MCF 10A (cell line): ENCODE measurements at regions not wholly inside any gene's neighbourhood (a gene's known extent, or its start where the extent isn't known, plus 50 kb on each side); places are given as distances from the start of the nearest gene placed in this dataset.

Source experiments
- BruUV-seq: library from RNA; stranded (reverse); fragments of 400-500 nt; replicated peaks from 2 replicates; lab custom pipeline; 2021; lab: Mats Ljungman, UMichigan
- CTCF ChIA-PET: fragments of 300-600 bp; sonication (Branson Sonifier 250); formaldehyde crosslinking; extraction: SDS; loops from one replicate; lab custom pipeline; 2021; ENCODE audit warnings: antibody characterized with exemption, inconsistent platforms; lab: Yijun Ruan, JAX
- POLR2A ChIA-PET: fragments of 300-600, 350-650 bp; sonication (Branson Sonifier 250); formaldehyde crosslinking; extraction: SDS; loops from one replicate; lab custom pipeline; 2020; ENCODE audit warnings: antibody characterized with exemption, inconsistent platforms; lab: Yijun Ruan, JAX
- DNase-seq: peaks from one replicate; pipeline ENCODE4 v3.0.0-alpha.2; 2018; ENCODE audit not compliant: unreplicated experiment
- H3K27ac Mint-ChIP-seq: one replicate; pipeline ENCODE4 v1.8.0; 2022; ENCODE audit warnings: mild to moderate bottlenecking, low read depth, mixed read lengths; ENCODE audit not compliant: unreplicated experiment
- H3K27me3 Mint-ChIP-seq: one replicate; pipeline ENCODE4 v1.8.0; 2022; ENCODE audit warnings: mixed read lengths; ENCODE audit not compliant: insufficient read depth, unreplicated experiment
- H3K36me3 Mint-ChIP-seq: one replicate; pipeline ENCODE4 v1.8.0; 2022; ENCODE audit warnings: mild to moderate bottlenecking, moderate library complexity, mixed read lengths; ENCODE audit not compliant: insufficient read depth, unreplicated experiment
- H3K4me1 Mint-ChIP-seq: one replicate; pipeline ENCODE4 v1.8.0; 2022; ENCODE audit warnings: mixed read lengths; ENCODE audit not compliant: insufficient read depth, unreplicated experiment
- H3K4me3 Mint-ChIP-seq: one replicate; pipeline ENCODE4 v1.8.0; 2022; ENCODE audit warnings: mild to moderate bottlenecking, moderate library complexity, mixed read lengths; ENCODE audit not compliant: unreplicated experiment
- H3K9me3 Mint-ChIP-seq: one replicate; pipeline ENCODE4 v1.8.0; 2022; ENCODE audit warnings: mixed read lengths; ENCODE audit not compliant: unreplicated experiment
- CTCF ChIP-seq: fragments of 200-600 bp; IDR thresholded peaks from one replicate; pipeline ENCODE4 v1.8.0; 2022; ENCODE audit warnings: antibody characterized with exemption, mild to moderate bottlenecking; ENCODE audit not compliant: unreplicated experiment
- intact Hi-C: fragments of 100-400 bp; cut with micrococcal nuclease; formaldehyde crosslinking; loops from 2 replicates; pipeline ENCODE4 v1.14.1; 2022

GRCh38 chr2:8614646-8615045, 67.2 kb upstream of the ID2 start:
- no peak for DNase-seq
- intact Hi-C loops: no loop called here
- no peak for TF ChIP-seq CTCF
- ChIA-PET POLR2A (no interaction called here), CTCF (interaction anchor here (0.9 kb wide), 1 partner anchor 33 kb away, joined by 6 read pairs; no protein-coding TSS in a partner anchor)
- Mint-ChIP-seq H3K9me3 (peaks cover 10% of the 10 kb centered on the region), H3K27ac (no peak overlapping the region), H3K4me1 (no peaks in the 10 kb centered on the region), H3K4me3 (no peak overlapping the region), H3K36me3 (no peaks in the 10 kb centered on the region), H3K27me3 (peaks cover 3% of the 10 kb centered on the region)
- BruUV-seq: no TSS peak

- no peak for TF ChIP-seq CTCF
- intact Hi-C loops: no loop called here
- no peak overlapping the region for H3K4me3 Mint-ChIP-seq
- H3K9me3 Mint-ChIP-seq: peaks cover 16% of the 10 kb centered on the region
- H3K4me1 Mint-ChIP-seq: no peaks in the 10 kb centered on the region
- DNase-seq: no peak
- no peaks in the 10 kb centered on the region for H3K36me3 Mint-ChIP-seq
- BruUV-seq: no TSS peak
- H3K27me3 Mint-ChIP-seq: peaks cover 9% of the 10 kb centered on the region
- ChIA-PET CTCF (interaction anchor here (0.9 kb wide), 1 partner anchor 33 kb away, joined by 6 read pairs; no protein-coding TSS in a partner anchor), POLR2A (no interaction called here)
- no peak overlapping the region for H3K27ac Mint-ChIP-seq
These were observed 66.6 kb upstream of the ID2 start for GRCh38 chr2:8615252-8615575.

GRCh38 chr2:8615576-8616281, 66.1 kb upstream of the ID2 start:
- no peak for DNase-seq
- H3K27ac Mint-ChIP-seq: no peak overlapping the region
- intact Hi-C loops: no loop called here
- H3K9me3 Mint-ChIP-seq: peaks cover 21% of the 10 kb centered on the region
- POLR2A ChIA-PET: no interaction called here
- no peak overlapping the region for H3K4me3 Mint-ChIP-seq
- no peaks in the 10 kb centered on the region for H3K36me3 Mint-ChIP-seq
- H3K4me1 Mint-ChIP-seq: no peaks in the 10 kb centered on the region
- H3K27me3 Mint-ChIP-seq: peaks cover 14% of the 10 kb centered on the region
- TF ChIP-seq CTCF: no peak
- BruUV-seq: no TSS peak
- CTCF ChIA-PET: no interaction called here

GRCh38 chr2:8617048-8617447, 64.8 kb upstream of the ID2 start:
- no peaks in the 10 kb centered on the region for H3K36me3 Mint-ChIP-seq
- TF ChIP-seq CTCF: no peak
- no peak overlapping the region for H3K27ac Mint-ChIP-seq
- no peaks in the 10 kb centered on the region for H3K4me1 Mint-ChIP-seq
- no TSS peak for BruUV-seq
- ChIA-PET POLR2A (no interaction called here), CTCF (interaction anchor here (1.2 kb wide), 1 partner anchor 1190 kb away, joined by 5 read pairs; no protein-coding TSS in a partner anchor)
- peaks cover 20% of the 10 kb centered on the region for H3K27me3 Mint-ChIP-seq
- no peak for DNase-seq
- intact Hi-C loops: no loop called here
- peaks cover 26% of the 10 kb centered on the region for H3K9me3 Mint-ChIP-seq
- no peak overlapping the region for H3K4me3 Mint-ChIP-seq
